Kidney (tissue), 13 donors: ENCODE measurements at regions not wholly inside any gene's neighbourhood (a gene's known extent, or its start where the extent isn't known, plus 50 kb on each side); places are given as distances from the start of the nearest gene placed in this dataset.
"Not testable (repeated sequence)": the region's sequence is repeated elsewhere in the genome, so short reads cannot be mapped to it uniquely, and the experiment has no call there.

ENCODE experiments used
- DNase-seq, 5 donors: peaks; one replicate each; pipeline ENCODE4 v3.0.0-alpha.2; 2013 to 2020
- FAIRE-seq: peaks from 2 replicates; lab custom pipeline; 2012; peaks lifted over from hg19 to GRCh38; lab: Jason Lieb, UNC
- H3K27ac ChIP-seq, 2 donors: one replicate each; pipeline ENCODE4 v1.7.0; 2013; ENCODE audit warnings: low read depth in 2 of 2, low read length in 2 of 2, inconsistent platforms in 1 of 2
- H3K27me3 ChIP-seq: one replicate; pipeline ENCODE4 v1.7.1; 2013; ENCODE audit warnings: low read length, inconsistent platforms; ENCODE audit not compliant: control insufficient read depth, insufficient read depth
- H3K36me3 ChIP-seq, 3 donors: one replicate each; pipeline versions ENCODE4 v1.7.0 to v1.7.1; 2013; ENCODE audit warnings: low read length in 3 of 3, control low read depth in 1 of 3, inconsistent platforms in 1 of 3; ENCODE audit not compliant: insufficient read depth in 3 of 3, control insufficient read depth in 2 of 3
- H3K4me1 ChIP-seq, 3 donors: one replicate each; pipeline versions ENCODE4 v1.7.0 to v1.7.1; 2013; ENCODE audit warnings: low read length in 3 of 3, inconsistent platforms in 1 of 3, low read depth in 1 of 3; ENCODE audit not compliant: control insufficient read depth in 2 of 3, insufficient read depth in 2 of 3
- H3K4me3 ChIP-seq, 3 donors: one replicate each; pipeline versions ENCODE4 v1.7.0 to v1.8.1; 2013; ENCODE audit warnings: low read length in 3 of 3, control low read depth in 1 of 3, inconsistent platforms in 1 of 3
- H3K9ac ChIP-seq, 3 donors: one replicate each; pipeline versions ENCODE4 v1.7.0 to v1.7.1; 2013; ENCODE audit warnings: low read length in 3 of 3, control low read depth in 1 of 3, inconsistent platforms in 1 of 3
- H3K9me3 ChIP-seq, 3 donors: one replicate each; pipeline versions ENCODE4 v1.7.0 to v1.7.1; 2013; ENCODE audit warnings: low read length in 3 of 3, control low read depth in 1 of 3, inconsistent platforms in 1 of 3; ENCODE audit not compliant: control insufficient read depth in 2 of 3, insufficient read depth in 1 of 3
- intact Hi-C: fragments of 100-400 bp; cut with DNase I; formaldehyde crosslinking; loops from one replicate; pipeline ENCODE4 v1.11.1; 2022
- TF ChIP-seq, protein P1 (sequence below): IDR thresholded peaks from 3 replicates; pipeline ENCODE4 v1.5.1; 2012; ENCODE audit warnings: mild to moderate bottlenecking, moderate library complexity, borderline replicate concordance; ENCODE audit not compliant: insufficient read depth; ENCODE audit errors: extremely low read depth
- donor health status: control.
- donor health status: control.
- donor health status: control.
- donor health status: control.
- donor health status: control.
- donor health status: DM: yes; HTN: yes; CAD: no.
- donor health status: Normal renal cell carcinoma (clear cell type).

DNA sequence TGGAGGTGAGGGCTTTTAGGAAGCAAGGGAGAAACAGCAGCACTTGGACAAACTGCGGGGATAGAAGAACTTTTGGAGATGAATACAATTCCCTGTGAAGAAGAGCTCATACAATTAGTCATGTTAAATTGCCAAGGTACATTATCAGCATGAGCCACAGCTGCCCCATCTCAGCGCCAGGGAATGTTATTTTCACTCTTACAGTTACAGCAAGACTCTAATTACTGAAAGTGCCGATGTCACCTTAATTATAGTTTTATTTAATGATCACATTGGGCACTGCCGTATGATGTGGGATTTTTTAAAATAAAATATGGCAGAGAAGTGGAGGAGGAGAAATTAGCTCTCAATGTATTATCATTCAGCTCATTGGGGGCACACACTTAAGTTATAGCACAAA lies 144.8 kb upstream of the MON1B start:
- no peaks in the 10 kb centered on the region for H3K9me3 ChIP-seq
- TF ChIP-seq, protein P1, sequence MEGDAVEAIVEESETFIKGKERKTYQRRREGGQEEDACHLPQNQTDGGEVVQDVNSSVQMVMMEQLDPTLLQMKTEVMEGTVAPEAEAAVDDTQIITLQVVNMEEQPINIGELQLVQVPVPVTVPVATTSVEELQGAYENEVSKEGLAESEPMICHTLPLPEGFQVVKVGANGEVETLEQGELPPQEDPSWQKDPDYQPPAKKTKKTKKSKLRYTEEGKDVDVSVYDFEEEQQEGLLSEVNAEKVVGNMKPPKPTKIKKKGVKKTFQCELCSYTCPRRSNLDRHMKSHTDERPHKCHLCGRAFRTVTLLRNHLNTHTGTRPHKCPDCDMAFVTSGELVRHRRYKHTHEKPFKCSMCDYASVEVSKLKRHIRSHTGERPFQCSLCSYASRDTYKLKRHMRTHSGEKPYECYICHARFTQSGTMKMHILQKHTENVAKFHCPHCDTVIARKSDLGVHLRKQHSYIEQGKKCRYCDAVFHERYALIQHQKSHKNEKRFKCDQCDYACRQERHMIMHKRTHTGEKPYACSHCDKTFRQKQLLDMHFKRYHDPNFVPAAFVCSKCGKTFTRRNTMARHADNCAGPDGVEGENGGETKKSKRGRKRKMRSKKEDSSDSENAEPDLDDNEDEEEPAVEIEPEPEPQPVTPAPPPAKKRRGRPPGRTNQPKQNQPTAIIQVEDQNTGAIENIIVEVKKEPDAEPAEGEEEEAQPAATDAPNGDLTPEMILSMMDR: no peak
- no peaks in the 10 kb centered on the region for H3K36me3 ChIP-seq
- intact Hi-C loops: no loop called here
- DNase-seq (no peak), FAIRE-seq (no peak)
- no peaks in the 10 kb centered on the region for H3K27me3 ChIP-seq
- no peak overlapping the region for H3K4me3 ChIP-seq
- no peak overlapping the region for H3K27ac ChIP-seq
- no peak overlapping the region for H3K9ac ChIP-seq
- no peaks in the 10 kb centered on the region for H3K4me1 ChIP-seq

DNA sequence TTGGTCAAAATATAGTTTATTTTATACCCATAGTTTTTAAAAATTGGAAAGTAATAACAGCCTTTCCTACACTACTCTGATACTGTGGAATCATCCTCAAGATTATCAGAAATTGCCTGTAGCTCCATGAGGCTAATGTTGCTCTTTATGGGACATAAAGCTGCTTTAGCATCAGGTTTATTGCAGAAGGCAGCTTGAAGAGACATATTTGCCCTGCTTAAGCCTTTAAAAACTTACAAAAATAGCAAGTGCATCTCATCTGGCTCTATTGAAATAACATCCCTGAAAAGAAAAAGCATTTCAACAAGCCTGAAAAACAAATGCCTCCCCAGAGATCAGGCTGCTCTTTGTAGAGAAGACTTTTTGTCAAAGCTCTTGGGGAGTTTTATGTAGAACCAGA lies 142.9 kb upstream of the MON1B start:
- no peak overlapping the region for H3K9ac ChIP-seq
- TF ChIP-seq, protein P1: no peak
- no peaks in the 10 kb centered on the region for H3K27me3 ChIP-seq
- H3K9me3 ChIP-seq: no peaks in the 10 kb centered on the region
- H3K4me1 ChIP-seq: no peaks in the 10 kb centered on the region
- no peak for DNase-seq
- no peak overlapping the region for H3K27ac ChIP-seq
- no peaks in the 10 kb centered on the region for H3K36me3 ChIP-seq
- no peak for FAIRE-seq
- no peak overlapping the region for H3K4me3 ChIP-seq
- intact Hi-C loops: no loop called here

GRCh38 chr16:77049577-77049976 lies 141.4 kb upstream of the MON1B start:
- intact Hi-C loops: no loop called here

GRCh38 chr16:77056597-77056996 lies 134.4 kb upstream of the MON1B start:
- H3K27ac ChIP-seq, H3K27me3 ChIP-seq, H3K4me3 ChIP-seq, H3K4me1 ChIP-seq, H3K36me3 ChIP-seq, DNase-seq, H3K9me3 ChIP-seq, FAIRE-seq, intact Hi-C loops, H3K9ac ChIP-seq: not testable (repeated sequence)

More at GRCh38 chr16:77049577-77049976, 141.4 kb upstream of the MON1B start:
- Histone ChIP-seq H3K27me3 (no peaks in the 10 kb centered on the region), H3K9ac (no peak overlapping the region), H3K36me3 (no peaks in the 10 kb centered on the region), H3K4me3 (no peak overlapping the region), H3K9me3 (no peaks in the 10 kb centered on the region), H3K27ac (no peak overlapping the region), H3K4me1 (no peaks in the 10 kb centered on the region)
- TF ChIP-seq, protein P1: no peak
- FAIRE-seq (no peak), DNase-seq (no peak)
